Fibroblast of lung (primary cell): ENCODE measurements at regions not wholly inside any gene's neighbourhood (a gene's known extent, or its start where the extent isn't known, plus 50 kb on each side); places are given as distances from the start of the nearest gene placed in this dataset.

ENCODE experiments used
- DNase-seq, 2 donors: peaks; one replicate each; pipeline versions ENCODE4 v3.0.0 to v3.0.0-alpha.2; 2010; ENCODE audit warnings: low read depth in 2 of 2
- H2AFZ ChIP-seq: 2 replicates; pipeline ENCODE4 v1.5.1; 2012; ENCODE audit warnings: low read length, control low read depth, inconsistent platforms
- H3K27ac ChIP-seq: 2 replicates; pipeline ENCODE4 v1.5.1; 2011; ENCODE audit warnings: low read length, control low read depth; ENCODE audit not compliant: insufficient read depth
- H3K27me3 ChIP-seq: 2 replicates; pipeline ENCODE4 v1.5.1; 2011; ENCODE audit warnings: mild to moderate bottlenecking, low read length; ENCODE audit not compliant: control insufficient read depth, insufficient read depth
- H3K36me3 ChIP-seq: 2 replicates; pipeline ENCODE4 v1.5.1; 2011; ENCODE audit warnings: low read length; ENCODE audit not compliant: control insufficient read depth, insufficient read depth
- H3K4me1 ChIP-seq: 2 replicates; pipeline ENCODE4 v1.5.1; 2011; ENCODE audit warnings: low read length; ENCODE audit not compliant: control insufficient read depth, insufficient read depth; ENCODE audit errors: extremely low read depth
- H3K4me2 ChIP-seq: 2 replicates; pipeline ENCODE4 v1.5.1; 2011; ENCODE audit warnings: low read length, control low read depth; ENCODE audit not compliant: insufficient read depth; ENCODE audit errors: extremely low read depth
- H3K4me3 ChIP-seq, 4 experiments: fragments of 200-600 bp in 1 of 4; sonication (generic) in 1 of 4; replicated peaks in 1 of 4; 2 replicates each; pipeline ENCODE4 v1.5.1; 2011 to 2016; ENCODE audit warnings: low read length in 4 of 4, low read depth in 3 of 4, mild to moderate bottlenecking in 3 of 4, control low read depth in 2 of 4, inconsistent platforms in 1 of 4, mixed read lengths in 1 of 4; ENCODE audit not compliant: insufficient read depth in 1 of 4; ENCODE audit errors: control extremely low read depth in 1 of 4
- H3K79me2 ChIP-seq: 2 replicates; pipeline ENCODE4 v1.5.1; 2012; ENCODE audit warnings: mild to moderate bottlenecking, low read length, inconsistent platforms; ENCODE audit not compliant: control insufficient read depth, insufficient read depth
- H3K9ac ChIP-seq: 2 replicates; pipeline ENCODE4 v1.5.1; 2011; ENCODE audit warnings: mild to moderate bottlenecking, low read length, control low read depth; ENCODE audit not compliant: insufficient read depth
- H3K9me3 ChIP-seq: 2 replicates; pipeline ENCODE4 v1.5.1; 2012; ENCODE audit warnings: low read depth, low read length; ENCODE audit not compliant: control insufficient read depth, insufficient read depth
- H4K20me1 ChIP-seq: 2 replicates; pipeline ENCODE4 v1.5.1; 2011; ENCODE audit warnings: low read length; ENCODE audit not compliant: control insufficient read depth, insufficient read depth; ENCODE audit errors: extremely low read depth
- CTCF ChIP-seq, 2 donors: IDR thresholded peaks in 1 of 2; conservative IDR thresholded peaks in 1 of 2; 1 replicate in 1 of 2; 2 replicates in 1 of 2; pipeline ENCODE4 v1.5.1; 2011 to 2012; ENCODE audit warnings: low read length in 2 of 2, control low read depth in 1 of 2, inconsistent platforms in 1 of 2, low read depth in 1 of 2, mild to moderate bottlenecking in 1 of 2
- EZH2 ChIP-seq: IDR thresholded peaks from 2 replicates; pipeline ENCODE4 v1.5.1; 2012; ENCODE audit warnings: low read length, control low read depth, mild to moderate bottlenecking; ENCODE audit errors: missing control alignments

- Histone ChIP-seq H4K20me1 (no peaks in the 10 kb centered on the region), H3K4me2 (no peak overlapping the region), H3K4me1 (no peaks in the 10 kb centered on the region), H3K27ac (no peak overlapping the region), H3K9me3 (no peaks in the 10 kb centered on the region), H3K4me3 (no peak overlapping the region), H3K9ac (no peak overlapping the region), H3K79me2 (no peaks in the 10 kb centered on the region), H3K27me3 (no peaks in the 10 kb centered on the region), H2AFZ (peak overlapping the region; percentile 2), H3K36me3 (no peaks in the 10 kb centered on the region)
- DNase-seq: peak; percentile 46 to 52
- TF ChIP-seq CTCF (conservative IDR thresholded peaks at IDR 0.05 in 1 of 2, IDR thresholded peaks at IDR 0.05 in 1 of 2; ENCODE audit: low read depth in 1 of 2, low read length in 2 of 2) (no peak), EZH2 (no peak)
These were observed 280.4 kb downstream of the C1D start for GRCh38 chr2:67782443-67782842.

- no peaks in the 10 kb centered on the region for H3K36me3 ChIP-seq
- H3K4me1 ChIP-seq: no peaks in the 10 kb centered on the region
- no peak overlapping the region for H3K9ac ChIP-seq
- H3K27ac ChIP-seq: no peak overlapping the region
- no peak overlapping the region for H3K4me2 ChIP-seq
- no peaks in the 10 kb centered on the region for H4K20me1 ChIP-seq
- TF ChIP-seq EZH2 (no peak), CTCF (conservative IDR thresholded peaks at IDR 0.05 in 1 of 2, IDR thresholded peaks at IDR 0.05 in 1 of 2; ENCODE audit: low read depth in 1 of 2, low read length in 2 of 2) (no peak)
- no peaks in the 10 kb centered on the region for H3K27me3 ChIP-seq
- DNase-seq: peak in 1 of 2 donors; percentile 15
- no peaks in the 10 kb centered on the region for H3K79me2 ChIP-seq
- no peaks in the 10 kb centered on the region for H3K9me3 ChIP-seq
- H3K4me3 ChIP-seq: no peak overlapping the region
- no peak overlapping the region for H2AFZ ChIP-seq
These were observed 279.8 kb downstream of the C1D start for GRCh38 chr2:67783026-67783425.

- DNase-seq: peak; percentile 86 to 96
- no peaks in the 10 kb centered on the region for H3K9me3 ChIP-seq
- TF ChIP-seq EZH2: no peak
- no peak for TF ChIP-seq CTCF (conservative IDR thresholded peaks at IDR 0.05 in 1 of 2, IDR thresholded peaks at IDR 0.05 in 1 of 2; ENCODE audit: low read depth in 1 of 2, low read length in 2 of 2)
- H3K36me3 ChIP-seq: no peaks in the 10 kb centered on the region
- no peak overlapping the region for H3K4me3 ChIP-seq
- H3K79me2 ChIP-seq: no peaks in the 10 kb centered on the region
- H3K4me2 ChIP-seq: no peak overlapping the region
- no peak overlapping the region for H2AFZ ChIP-seq
- no peak overlapping the region for H3K27ac ChIP-seq
- no peaks in the 10 kb centered on the region for H4K20me1 ChIP-seq
- no peak overlapping the region for H3K9ac ChIP-seq
- H3K27me3 ChIP-seq: no peaks in the 10 kb centered on the region
- H3K4me1 ChIP-seq: no peaks in the 10 kb centered on the region
These were observed 272.2 kb downstream of the C1D start for GRCh38 chr2:67790622-67791021.
